Breast epithelium (tissue), 4 donors: ENCODE measurements at regions not wholly inside any gene's neighbourhood (a gene's known extent, or its start where the extent isn't known, plus 50 kb on each side); places are given as distances from the start of the nearest gene placed in this dataset.

Experiments
- DNase-seq, 2 donors: peaks; one replicate each; pipeline ENCODE4 v3.0.0-alpha.2; 2019; ENCODE audit warnings: low spot score in 2 of 2
- H3K27ac ChIP-seq, 2 donors: fragments of 200-600 bp; sonication (generic) in 1 of 2; one replicate each; pipeline ENCODE4 v1.5.1; 2016 to 2019; ENCODE audit warnings: mild to moderate bottlenecking in 1 of 2
- H3K27me3 ChIP-seq, 2 donors: fragments of 200-600 bp; sonication (generic) in 1 of 2; one replicate each; pipeline versions ENCODE4 v1.5.1 to v1.6.0; 2017 to 2019; ENCODE audit warnings: control low read depth in 1 of 2, mild to moderate bottlenecking in 1 of 2
- H3K36me3 ChIP-seq: fragments of 200-600 bp; one replicate; pipeline ENCODE4 v1.5.1; 2019
- H3K4me1 ChIP-seq, 2 donors: fragments of 200-600 bp; sonication (generic); one replicate each; pipeline ENCODE4 v1.5.1; 2016 to 2019; ENCODE audit warnings: control low read depth in 1 of 2
- H3K4me3 ChIP-seq, 3 donors: fragments of 200-600 bp; sonication (generic); 1 replicate in 2 of 3; 2 replicates in 1 of 3; pipeline ENCODE4 v1.5.1; 2016 to 2019; ENCODE audit warnings: mild to moderate bottlenecking in 3 of 3, moderate library complexity in 2 of 3
- H3K9me3 ChIP-seq, 2 donors: fragments of 200-600 bp; sonication (generic) in 1 of 2; one replicate each; pipeline ENCODE4 v1.5.1; 2016 to 2019; ENCODE audit warnings: control low read depth in 1 of 2
- CTCF ChIP-seq, 3 donors: fragments of 450-650 bp; IDR thresholded peaks; one replicate each; pipeline ENCODE4 v1.5.1; 2016 to 2017; ENCODE audit warnings: antibody characterized with exemption in 3 of 3, mild to moderate bottlenecking in 3 of 3, moderate library complexity in 3 of 3
- POLR2A ChIP-seq: fragments of 450-650 bp; IDR thresholded peaks from one replicate; pipeline ENCODE4 v1.6.1; 2016; ENCODE audit warnings: antibody characterized with exemption, mild to moderate bottlenecking, moderate library complexity
- POLR2AphosphoS5 ChIP-seq, 3 donors: sonication (generic); formaldehyde crosslinking; IDR thresholded peaks; one replicate each; pipeline ENCODE4 v1.6.1; 2017; ENCODE audit warnings: antibody characterized with exemption in 3 of 3
- intact Hi-C: fragments of 100-400 bp; cut with DNase I; formaldehyde crosslinking; loops from one replicate; pipeline ENCODE4 v1.15.1; 2023; ENCODE audit warnings: low total_unique reads

- no peak overlapping the region for H3K27ac ChIP-seq
- intact Hi-C loops: no loop called here
- H3K36me3 ChIP-seq: no peaks in the 10 kb centered on the region
- H3K9me3 ChIP-seq: peaks cover 0 to 4% of the 10 kb centered on the region in 2 donors
- no peaks in the 10 kb centered on the region for H3K4me1 ChIP-seq
- no peaks in the 10 kb centered on the region for H3K27me3 ChIP-seq
- no peak for DNase-seq
- TF ChIP-seq POLR2A: no peak
- no peak for TF ChIP-seq POLR2AphosphoS5 (IDR thresholded peaks at IDR 0.05)
- no peak overlapping the region for H3K4me3 ChIP-seq
Measured at GRCh38 chr7:46386428-46387399, 465.6 kb upstream of the IGFBP3 start.

DNA sequence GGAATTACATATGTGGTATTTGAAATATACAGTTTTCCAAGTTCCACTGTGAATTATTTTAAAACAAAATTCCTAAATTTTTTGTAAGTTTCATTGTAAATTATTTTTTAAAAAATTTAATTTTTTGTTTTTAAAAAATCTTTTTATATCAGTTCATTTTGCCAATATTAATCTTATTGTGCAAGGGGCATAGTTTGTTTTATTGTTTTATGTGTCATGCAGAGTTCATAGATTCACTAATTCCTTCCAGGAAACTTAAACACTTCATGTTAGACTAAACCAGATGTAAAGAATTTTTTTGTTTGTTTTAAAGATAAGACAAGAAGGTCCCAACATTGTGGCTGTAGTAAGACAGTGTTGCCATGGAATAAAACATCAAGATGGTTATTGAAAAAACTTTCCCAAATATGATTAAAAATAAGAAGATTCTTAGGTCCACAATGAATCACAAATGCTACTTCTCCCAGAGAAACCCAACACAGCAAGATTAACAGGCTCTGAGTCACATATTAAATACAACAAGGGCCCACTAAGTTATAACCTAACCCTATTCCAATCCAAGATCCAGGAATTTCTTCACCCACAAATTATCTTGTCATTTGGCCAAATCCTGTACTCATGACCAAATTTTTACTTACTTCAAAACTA is 464.7 kb upstream of the IGFBP3 start:
- no peak for DNase-seq
- TF ChIP-seq POLR2AphosphoS5 (IDR thresholded peaks at IDR 0.05) (no peak), POLR2A (no peak), CTCF (IDR thresholded peaks at IDR 0.05) (no peak)
- Histone ChIP-seq H3K9me3 (peaks cover 0 to 6% of the 10 kb centered on the region in 2 donors), H3K36me3 (no peaks in the 10 kb centered on the region), H3K4me1 (no peaks in the 10 kb centered on the region), H3K27me3 (no peaks in the 10 kb centered on the region), H3K4me3 (no peak overlapping the region), H3K27ac (no peak overlapping the region)
- intact Hi-C loops: no loop called here

GRCh38 chr7:46383605-46384004 is 462.5 kb upstream of the IGFBP3 start:
- intact Hi-C loops: no loop called here
- H3K27me3 ChIP-seq: no peaks in the 10 kb centered on the region
- H3K4me3 ChIP-seq: no peak overlapping the region
- no peak for TF ChIP-seq POLR2AphosphoS5 (IDR thresholded peaks at IDR 0.05)
- TF ChIP-seq POLR2A: no peak
- no peak for TF ChIP-seq CTCF (IDR thresholded peaks at IDR 0.05)
- H3K4me1 ChIP-seq: no peaks in the 10 kb centered on the region
- no peaks in the 10 kb centered on the region for H3K36me3 ChIP-seq
- H3K27ac ChIP-seq: no peak overlapping the region
- peaks cover 0 to 6% of the 10 kb centered on the region in 2 donors for H3K9me3 ChIP-seq
- no peak for DNase-seq

DNA sequence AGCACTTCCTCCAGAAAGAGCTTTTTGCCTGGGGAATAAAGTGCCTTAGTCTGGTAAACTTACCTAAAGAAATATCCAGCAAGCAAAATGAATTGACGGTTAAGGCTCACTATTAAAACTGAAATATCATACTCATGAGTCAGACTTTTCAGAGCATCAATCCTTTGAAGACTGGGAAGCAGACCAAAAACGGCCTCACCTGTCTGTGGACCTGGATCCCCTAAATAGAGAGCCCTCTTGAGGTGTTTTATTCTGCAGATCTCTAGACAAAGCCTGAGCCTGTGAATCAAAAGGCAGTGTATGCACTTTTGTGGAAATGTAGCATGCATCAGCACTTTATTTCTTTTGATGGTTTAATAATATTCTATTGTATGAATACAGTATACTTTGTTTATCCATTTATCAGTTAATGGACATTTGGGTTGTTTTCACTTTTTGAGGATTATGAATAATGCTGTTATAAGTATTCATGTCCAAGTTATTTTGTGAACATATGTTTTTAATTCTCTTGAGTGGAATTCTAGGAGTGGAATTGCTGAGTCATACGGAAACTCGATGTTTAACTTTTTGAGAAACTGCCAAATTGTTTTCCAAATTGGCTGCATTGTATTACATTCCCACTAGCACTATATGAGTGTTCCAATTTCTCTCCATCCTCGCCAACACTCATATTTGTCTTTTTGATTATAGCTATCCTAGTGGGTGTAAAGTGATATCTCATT is 449.0 kb upstream of the IGFBP3 start:
- TF ChIP-seq CTCF (IDR thresholded peaks at IDR 0.05) (no peak), POLR2AphosphoS5 (IDR thresholded peaks at IDR 0.05) (no peak), POLR2A (no peak)
- no peaks in the 10 kb centered on the region for H3K36me3 ChIP-seq
- H3K27me3 ChIP-seq: no peaks in the 10 kb centered on the region
- intact Hi-C loops: no loop called here
- no peak overlapping the region for H3K27ac ChIP-seq
- no peak for DNase-seq
- H3K4me1 ChIP-seq: no peaks in the 10 kb centered on the region
- H3K4me3 ChIP-seq: no peak overlapping the region
- H3K9me3 ChIP-seq: no peaks in the 10 kb centered on the region

DNA sequence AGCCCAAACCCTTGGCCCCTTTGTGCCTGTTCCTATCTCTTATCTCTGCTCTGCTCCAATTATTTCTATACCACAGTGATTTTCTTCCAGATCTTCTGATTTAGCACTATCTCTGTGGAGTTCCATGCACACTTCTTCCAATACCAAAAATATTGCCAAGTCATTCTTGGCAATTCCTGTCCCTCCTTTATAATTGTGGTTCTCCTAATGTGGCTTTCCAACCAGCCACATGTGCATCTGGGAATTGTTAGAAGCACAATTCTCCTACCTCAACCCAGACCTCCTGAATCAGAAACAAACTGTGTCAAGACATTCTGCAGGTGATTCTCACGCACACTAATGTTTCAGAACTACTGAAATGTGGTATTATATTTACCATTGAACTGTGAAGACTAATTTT is 447.8 kb upstream of the IGFBP3 start:
- no peak for DNase-seq
- no peak overlapping the region for H3K4me3 ChIP-seq
- intact Hi-C loops: no loop called here

More for the DNA sequence above, 447.8 kb upstream of the IGFBP3 start:
- no peaks in the 10 kb centered on the region for H3K36me3 ChIP-seq
- no peaks in the 10 kb centered on the region for H3K4me1 ChIP-seq
- no peak overlapping the region for H3K27ac ChIP-seq
- no peaks in the 10 kb centered on the region for H3K9me3 ChIP-seq
- H3K27me3 ChIP-seq: no peaks in the 10 kb centered on the region
- TF ChIP-seq POLR2AphosphoS5 (IDR thresholded peaks at IDR 0.05): no peak
- TF ChIP-seq POLR2A: no peak
- TF ChIP-seq CTCF (IDR thresholded peaks at IDR 0.05): no peak
